ENCODE measurements at regions not wholly inside any gene's neighbourhood (a gene's known extent, or its start where the extent isn't known, plus 50 kb on each side); places are given as distances from the start of the nearest gene placed in this dataset.

- no peak for TF ChIP-seq TAF1 (IDR thresholded peaks at IDR 0.05; ENCODE audit: borderline replicate concordance, low read depth, low read length)
- TF ChIP-seq CTCF (IDR thresholded peaks at IDR 0.05 in 2 of 3, conservative IDR thresholded peaks at IDR 0.05 in 1 of 3; ENCODE audit: control insufficient read depth in 2 of 3, extremely low read depth in 1 of 3, insufficient read depth in 1 of 3, low read depth in 3 of 3, low read length in 3 of 3) = no peak
- TF ChIP-seq E2F4 (IDR thresholded peaks at IDR 0.05; ENCODE audit: low read depth, low read length) = no peak
- TF ChIP-seq POLR2AphosphoS5 (IDR thresholded peaks at IDR 0.05; ENCODE audit: low read length) = no peak
- TF ChIP-seq BACH1 (IDR thresholded peaks at IDR 0.05; ENCODE audit: borderline replicate concordance) = no peak
- no peak for TF ChIP-seq BCLAF1 (IDR thresholded peaks at IDR 0.05)
- no peak for TF ChIP-seq ATF3 (IDR thresholded peaks at IDR 0.05; ENCODE audit: borderline replicate concordance, extremely low read depth, low read depth, low read length)
- TF ChIP-seq RAD21 (IDR thresholded peaks at IDR 0.05; ENCODE audit: insufficient read depth, low read depth, low read length) = no peak
- TF ChIP-seq POU2F2 (IDR thresholded peaks at IDR 0.05; ENCODE audit: borderline replicate concordance, low read depth, low read length) = no peak
- no peak for TF ChIP-seq JUND (IDR thresholded peaks at IDR 0.05; ENCODE audit: low read depth, low read length)
- no peak for TF ChIP-seq SP1 (IDR thresholded peaks at IDR 0.05; ENCODE audit: low read depth, low read length)
Measured at GRCh38 chr2:207226243-207226642, 60.5 kb upstream of the KLF7 start.

All from GM12878 (cell line).